Activated T-cell treated with anti-CD3 and anti-CD28 coated beads, Interleukin-2, amount 50 U/mL, for 4 hours (primary cell): ENCODE measurements at regions not wholly inside any gene's neighbourhood (a gene's known extent, or its start where the extent isn't known, plus 50 kb on each side); places are given as distances from the start of the nearest gene placed in this dataset.
"Not testable (repeated sequence)": the region's sequence is repeated elsewhere in the genome, so short reads cannot be mapped to it uniquely, and the experiment has no call there.

Experiments used
- ATAC-seq, 2 donors: fragments of 200-7000 bp; cut with Tn5 transposase; one replicate each; pipeline ENCODE4 v1.10.0; 2021
- DNase-seq: peaks from one replicate; pipeline ENCODE4 v3.0.0-alpha.2; 2020
- H3K27me3 Mint-ChIP-seq: one replicate; pipeline ENCODE4 v1.8.0; 2021; ENCODE audit warnings: low read depth, mixed read lengths
- H3K36me3 Mint-ChIP-seq: one replicate; pipeline ENCODE4 v1.8.0; 2022; ENCODE audit warnings: mixed read lengths; ENCODE audit not compliant: insufficient read depth
- H3K4me1 Mint-ChIP-seq: one replicate; pipeline ENCODE4 v1.8.0; 2021; ENCODE audit warnings: low read depth, mixed read lengths
- H3K4me3 Mint-ChIP-seq: one replicate; pipeline ENCODE4 v1.8.0; 2021; ENCODE audit warnings: mild to moderate bottlenecking, moderate library complexity, mixed read lengths
- H3K9me3 Mint-ChIP-seq: one replicate; pipeline ENCODE4 v1.8.0; 2021; ENCODE audit warnings: mixed read lengths

DNA sequence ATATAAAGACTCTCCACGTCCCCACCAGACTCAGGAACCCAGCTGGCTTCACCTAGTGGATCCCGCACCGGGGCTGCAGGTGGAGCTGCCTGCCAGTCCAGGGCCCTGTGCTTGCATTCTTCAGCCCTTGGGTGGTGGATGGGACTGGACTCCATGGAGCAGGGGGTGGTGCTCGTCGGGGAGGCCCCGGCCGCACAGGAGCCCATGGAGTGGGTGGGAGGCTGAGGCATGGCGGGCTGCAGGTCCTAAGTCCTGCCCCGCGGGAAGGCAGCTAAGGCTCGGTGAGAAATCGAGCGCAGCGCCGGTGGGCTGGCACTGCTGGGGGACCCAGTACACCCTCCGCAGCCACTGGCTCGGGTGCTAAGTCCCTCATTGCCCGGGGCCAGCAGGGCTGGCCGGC lies 90.8 kb upstream of the EMCN start:
- H3K36me3 Mint-ChIP-seq, H3K4me1 Mint-ChIP-seq, ATAC-seq, H3K4me3 Mint-ChIP-seq, DNase-seq, H3K9me3 Mint-ChIP-seq, H3K27me3 Mint-ChIP-seq: not testable (repeated sequence)

DNA sequence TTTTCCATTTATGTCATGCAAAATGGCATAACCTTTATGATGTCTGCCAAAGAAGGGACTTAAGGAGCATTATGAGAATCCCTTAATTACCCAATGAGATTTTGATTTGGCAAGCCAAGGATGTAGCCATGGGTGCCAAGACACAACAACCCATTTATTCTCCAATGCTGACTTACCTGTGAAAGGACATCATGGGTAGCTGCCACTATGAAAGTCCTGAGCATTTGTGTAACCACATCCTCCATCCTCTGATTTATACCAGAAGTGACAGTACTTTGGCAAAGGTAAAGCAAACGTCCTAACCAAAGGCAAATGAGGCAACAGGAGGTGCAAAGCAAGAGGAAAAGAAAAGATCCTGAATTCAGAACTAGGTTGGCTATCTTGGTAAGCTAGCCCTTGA lies 87.3 kb upstream of the EMCN start:
- DNase-seq = no peak
- no peaks in the 10 kb centered on the region for H3K36me3 Mint-ChIP-seq
- no peak overlapping the region for H3K4me3 Mint-ChIP-seq
- H3K4me1 Mint-ChIP-seq = peaks cover 1% of the 10 kb centered on the region
- no peaks in the 10 kb centered on the region for H3K27me3 Mint-ChIP-seq
- no peak for ATAC-seq
- H3K9me3 Mint-ChIP-seq = no peaks in the 10 kb centered on the region

DNA sequence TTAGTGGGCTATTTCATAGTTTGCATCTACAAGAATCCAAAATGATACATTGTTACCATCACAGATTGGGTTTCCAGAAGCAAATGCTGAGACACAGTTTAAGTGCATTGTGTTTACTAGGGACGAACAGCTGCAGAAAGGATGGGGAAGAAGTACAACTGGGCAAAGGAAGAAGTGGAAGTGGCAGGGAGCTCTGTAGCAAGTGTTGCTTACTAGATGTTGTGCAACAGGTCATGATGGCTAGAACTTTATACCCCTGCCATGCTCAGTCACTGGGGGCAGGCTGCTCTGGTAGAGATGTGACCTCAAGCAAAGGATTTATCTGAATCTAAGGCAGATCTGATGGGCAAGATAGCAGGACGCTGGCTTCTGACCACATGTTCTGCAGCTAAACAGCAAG lies 76.1 kb upstream of the EMCN start:
- H3K9me3 Mint-ChIP-seq = no peaks in the 10 kb centered on the region
- no peaks in the 10 kb centered on the region for H3K4me1 Mint-ChIP-seq
- peaks cover 6% of the 10 kb centered on the region for H3K27me3 Mint-ChIP-seq
- DNase-seq (no peak), ATAC-seq (no peak)
- no peak overlapping the region for H3K4me3 Mint-ChIP-seq
- no peaks in the 10 kb centered on the region for H3K36me3 Mint-ChIP-seq

DNA sequence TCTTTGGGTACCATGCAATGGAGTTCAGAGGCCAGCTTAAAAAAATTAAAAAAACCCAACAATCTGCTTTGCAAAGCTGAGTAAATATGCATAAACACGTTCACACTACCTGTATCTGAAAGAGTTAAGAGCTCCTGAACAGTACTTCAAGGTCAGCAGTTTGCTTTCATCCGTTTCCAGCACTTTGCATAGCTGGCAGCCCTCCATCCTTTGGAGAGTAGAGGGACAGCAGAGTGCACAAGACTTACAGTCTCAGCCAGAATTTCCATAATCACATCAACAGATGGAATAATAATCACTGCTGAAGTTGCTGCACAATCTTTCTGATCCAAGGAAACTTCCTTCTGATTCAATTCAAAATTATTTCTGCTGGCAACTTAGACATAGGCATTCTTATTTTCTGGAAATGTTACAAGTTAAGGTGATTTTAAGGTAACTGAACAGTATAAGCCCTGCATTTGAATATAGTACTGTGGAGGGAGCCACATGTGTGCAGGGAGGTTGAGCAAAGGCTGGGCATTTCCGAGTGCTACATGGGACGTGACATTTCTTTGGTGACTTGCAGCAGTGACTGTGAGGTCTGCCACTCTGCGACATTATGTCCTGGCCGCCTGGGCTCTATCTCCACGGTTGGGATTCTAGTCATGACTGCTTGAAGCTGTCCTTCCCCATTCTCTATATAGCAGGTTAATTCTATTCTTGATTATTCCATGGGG lies 73.5 kb upstream of the EMCN start:
- Mint-ChIP-seq H3K4me1 (no peaks in the 10 kb centered on the region), H3K9me3 (no peaks in the 10 kb centered on the region), H3K27me3 (peaks cover 3% of the 10 kb centered on the region), H3K4me3 (no peak overlapping the region), H3K36me3 (no peaks in the 10 kb centered on the region)
- ATAC-seq (no peak), DNase-seq (no peak)

DNA sequence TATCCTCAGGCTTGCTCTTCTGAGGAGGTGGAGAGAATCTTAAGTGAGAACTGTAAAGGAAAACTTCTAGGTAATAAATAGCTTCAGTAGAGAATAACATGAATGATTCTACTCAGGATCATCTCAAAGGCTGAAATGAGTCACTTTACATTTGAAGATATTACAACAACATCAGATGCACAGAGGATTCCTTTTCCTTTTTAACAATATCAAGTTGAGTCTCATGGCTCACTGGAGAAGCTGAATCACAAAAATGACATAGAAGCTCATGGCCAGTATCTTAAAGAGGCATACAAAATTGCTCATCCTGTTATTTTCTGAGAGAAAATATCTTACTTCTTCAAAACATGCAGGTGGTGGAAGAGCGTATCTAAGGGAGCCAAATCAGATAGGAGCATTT lies 72.5 kb upstream of the EMCN start:
- DNase-seq (no peak), ATAC-seq (peak in 1 of 2 donors; percentile 48)
- Mint-ChIP-seq H3K9me3 (no peaks in the 10 kb centered on the region), H3K4me1 (no peaks in the 10 kb centered on the region), H3K36me3 (no peaks in the 10 kb centered on the region), H3K4me3 (no peak overlapping the region), H3K27me3 (peaks cover 3% of the 10 kb centered on the region)

DNA sequence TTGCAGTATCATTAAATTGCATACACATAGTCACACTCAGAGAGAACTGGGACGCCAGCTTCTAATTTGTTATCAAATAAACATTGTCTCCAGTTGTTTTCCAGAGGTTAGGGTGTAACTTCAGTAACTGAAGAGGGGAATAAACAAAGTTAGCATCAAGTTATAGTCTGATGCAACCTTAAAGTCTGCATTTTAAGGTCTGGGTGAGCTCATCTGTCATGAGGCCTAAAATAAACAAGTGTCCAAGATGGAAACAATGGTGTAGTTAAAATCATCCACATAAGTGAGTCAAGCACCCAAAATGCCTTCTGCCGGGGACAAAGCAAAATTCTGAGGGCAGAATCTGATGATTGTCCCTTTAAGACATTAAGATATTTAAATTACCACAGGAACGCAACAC lies 70.3 kb upstream of the EMCN start:
- Mint-ChIP-seq H3K4me1 (no peaks in the 10 kb centered on the region), H3K36me3 (no peaks in the 10 kb centered on the region), H3K9me3 (no peaks in the 10 kb centered on the region), H3K4me3 (no peak overlapping the region), H3K27me3 (peaks cover 7% of the 10 kb centered on the region)
- ATAC-seq = no peak
- no peak for DNase-seq

DNA sequence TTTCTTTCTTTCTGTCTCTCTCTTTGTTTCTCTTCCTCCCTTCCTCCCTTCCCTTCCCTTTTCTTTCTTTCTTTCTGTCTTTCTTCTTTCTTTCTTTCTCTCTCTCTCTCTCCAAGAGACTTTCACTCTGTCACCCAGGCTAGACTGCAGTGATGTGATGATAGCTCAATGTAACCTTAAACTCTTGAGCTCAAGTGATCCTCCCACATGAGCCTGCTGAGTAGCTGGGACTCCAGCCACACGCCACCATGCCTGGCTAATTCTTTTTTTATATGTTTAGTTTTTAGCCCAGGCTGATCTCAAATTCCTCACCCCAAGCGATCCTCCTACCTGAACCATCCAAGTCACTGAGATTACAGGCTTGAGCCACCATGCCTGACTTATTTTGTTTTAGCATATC lies 64.3 kb upstream of the EMCN start:
- no peak overlapping the region for H3K4me3 Mint-ChIP-seq
- peaks cover 4% of the 10 kb centered on the region for H3K27me3 Mint-ChIP-seq
- H3K36me3 Mint-ChIP-seq = no peaks in the 10 kb centered on the region
- H3K4me1 Mint-ChIP-seq = no peaks in the 10 kb centered on the region
- DNase-seq = no peak
- H3K9me3 Mint-ChIP-seq = no peaks in the 10 kb centered on the region
- no peak for ATAC-seq

DNA sequence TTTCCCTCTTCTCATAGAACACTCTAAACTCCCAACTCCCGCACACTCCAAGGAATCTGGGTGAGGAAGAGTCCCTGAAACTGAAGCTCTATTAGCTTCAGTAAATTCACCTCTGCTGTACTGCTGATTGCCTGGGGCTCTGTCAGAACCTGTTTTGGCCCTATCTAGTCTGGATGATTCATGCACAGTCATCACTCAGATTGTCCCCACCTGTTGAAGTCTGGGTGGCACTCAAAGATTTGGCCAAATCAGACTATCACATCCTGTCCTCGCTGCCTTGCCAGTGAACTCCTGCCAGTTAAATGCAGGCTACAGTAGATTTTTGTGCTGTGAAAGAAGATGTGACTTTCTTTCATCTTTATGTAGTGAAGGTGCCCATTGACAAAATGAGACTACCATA lies 63.5 kb upstream of the EMCN start:
- ATAC-seq (peak; percentile 55 to 61), DNase-seq (no peak)
- Mint-ChIP-seq H3K9me3 (no peaks in the 10 kb centered on the region), H3K4me1 (no peaks in the 10 kb centered on the region), H3K4me3 (no peak overlapping the region), H3K36me3 (no peaks in the 10 kb centered on the region), H3K27me3 (peaks cover 4% of the 10 kb centered on the region)

DNA sequence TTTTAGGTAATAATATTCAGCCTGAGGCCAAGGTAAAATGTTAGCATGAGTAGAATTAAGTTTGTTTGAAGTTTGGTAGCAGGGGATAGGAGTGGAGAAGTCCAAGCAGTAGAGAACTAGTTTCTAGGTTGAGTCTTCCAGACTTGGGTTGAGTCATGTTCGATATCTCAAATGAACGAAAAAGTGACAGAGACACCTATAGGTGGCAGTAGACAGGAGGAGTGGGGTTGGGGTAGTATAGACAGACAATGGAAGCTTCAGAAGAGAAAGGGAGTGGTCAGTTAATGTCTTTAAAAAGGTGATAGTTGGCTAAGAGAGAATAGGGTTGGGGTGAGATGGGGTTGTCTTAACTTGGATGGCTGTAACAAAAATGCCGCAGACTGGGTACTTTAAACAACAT lies 58.7 kb upstream of the EMCN start:
- Mint-ChIP-seq H3K4me3 (no peak overlapping the region), H3K27me3 (no peaks in the 10 kb centered on the region)
- no peak for ATAC-seq

DNA sequence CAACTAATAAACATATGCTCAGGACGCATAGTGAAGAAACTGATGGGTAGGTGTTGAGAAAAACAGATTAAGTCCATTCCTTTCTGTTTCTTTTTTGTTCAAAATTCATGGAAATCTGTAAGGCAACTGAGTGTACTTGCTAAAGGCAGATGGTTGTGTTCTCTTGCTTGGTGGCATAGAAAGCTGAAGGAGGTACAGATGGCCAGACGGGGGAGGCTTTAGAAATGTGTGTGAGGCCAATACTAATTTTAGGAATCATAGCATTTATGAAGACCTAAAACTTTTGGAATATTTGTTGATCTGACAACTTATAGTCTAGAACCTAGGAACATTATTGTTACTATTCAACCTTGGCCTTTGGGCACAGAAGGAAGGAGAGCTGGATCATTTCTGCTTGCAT lies 56.8 kb upstream of the EMCN start:
- ATAC-seq (no peak), DNase-seq (no peak)
- no peak overlapping the region for H3K4me3 Mint-ChIP-seq
- H3K4me1 Mint-ChIP-seq = no peaks in the 10 kb centered on the region
- no peaks in the 10 kb centered on the region for H3K9me3 Mint-ChIP-seq
- H3K36me3 Mint-ChIP-seq = no peaks in the 10 kb centered on the region
- H3K27me3 Mint-ChIP-seq = no peaks in the 10 kb centered on the region

More for the DNA sequence above, 58.7 kb upstream of the EMCN start:
- Mint-ChIP-seq H3K4me1 (no peaks in the 10 kb centered on the region), H3K36me3 (no peaks in the 10 kb centered on the region), H3K9me3 (no peaks in the 10 kb centered on the region)
- DNase-seq = no peak

DNA sequence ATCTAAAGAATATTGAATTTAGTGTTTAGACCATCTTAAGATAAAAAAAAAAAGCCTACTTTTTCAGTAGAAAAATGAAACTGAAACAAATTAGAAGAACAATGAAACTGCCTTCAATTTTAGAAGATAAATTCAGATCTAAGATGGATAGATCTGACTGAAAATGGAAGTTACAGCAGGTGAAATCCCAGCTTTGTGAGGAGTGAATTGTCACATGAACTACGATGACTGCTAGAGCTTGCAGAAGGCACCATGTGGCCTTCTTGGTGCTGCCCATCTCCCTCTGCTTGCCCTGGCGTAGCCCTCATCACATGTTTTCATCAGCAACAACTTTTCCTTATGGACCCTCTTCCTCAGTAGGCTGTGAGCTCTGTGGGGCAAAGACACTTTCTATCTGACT lies 51.4 kb upstream of the EMCN start:
- Mint-ChIP-seq H3K4me3 (no peak overlapping the region), H3K36me3 (no peaks in the 10 kb centered on the region), H3K9me3 (no peaks in the 10 kb centered on the region), H3K27me3 (no peaks in the 10 kb centered on the region), H3K4me1 (peaks cover 25% of the 10 kb centered on the region)
- peak; percentile 63 to 77 for ATAC-seq
- no peak for DNase-seq
